Thoracic aorta (tissue), 2 donors: ENCODE measurements at regions not wholly inside any gene's neighbourhood (a gene's known extent, or its start where the extent isn't known, plus 50 kb on each side); places are given as distances from the start of the nearest gene placed in this dataset.

Source experiments
- ATAC-seq: fragments of 150-250 bp; one replicate; pipeline ENCODE4 v1.8.0; 2017; ENCODE audit warnings: low read depth; ENCODE audit not compliant: insufficient number of reproducible peaks, low FRiP score
- DNase-seq: peaks from one replicate; pipeline ENCODE4 v3.0.0-alpha.2; 2020; ENCODE audit warnings: low spot score
- H3K27ac ChIP-seq, 2 donors: fragments of 200-600 bp; sonication (generic); 1 replicate in 1 of 2; 2 replicates in 1 of 2; pipeline ENCODE4 v1.5.1; 2016; ENCODE audit warnings: mild to moderate bottlenecking in 2 of 2, moderate library complexity in 2 of 2
- H3K27me3 ChIP-seq: fragments of 200-600 bp; sonication (generic); replicated peaks from 2 replicates; pipeline ENCODE4 v1.6.0; 2016; ENCODE audit warnings: mild to moderate bottlenecking; ENCODE audit not compliant: insufficient read depth
- H3K36me3 ChIP-seq: fragments of 200-600 bp; sonication (generic); one replicate; pipeline ENCODE4 v1.5.1; 2016
- H3K4me1 ChIP-seq, 2 donors: fragments of 200-600 bp; sonication (generic); 1 replicate in 1 of 2; 2 replicates in 1 of 2; pipeline versions ENCODE4 v1.5.1 to v1.6.0; 2016; ENCODE audit warnings: low read depth in 2 of 2, mild to moderate bottlenecking in 1 of 2; ENCODE audit not compliant: control insufficient read depth in 1 of 2
- H3K4me3 ChIP-seq: fragments of 200-600 bp; sonication (generic); 2 replicates; pipeline ENCODE4 v1.5.1; 2016; ENCODE audit warnings: mild to moderate bottlenecking
- H3K9me3 ChIP-seq: fragments of 200-600 bp; sonication (generic); 2 replicates; pipeline ENCODE4 v1.5.1; 2016
- TF ChIP-seq, protein P1 (sequence below): fragments of 200-600 bp; sonication (generic); IDR thresholded peaks from one replicate; pipeline ENCODE4 v1.5.1; 2019; ENCODE audit warnings: antibody characterized with exemption

GRCh38 chr3:99357131-99357530 is 281.3 kb upstream of the COL8A1 start:
- Histone ChIP-seq H3K4me1 (no peaks in the 10 kb centered on the region), H3K36me3 (no peaks in the 10 kb centered on the region), H3K4me3 (no peak overlapping the region), H3K27ac (no peak overlapping the region), H3K9me3 (no peaks in the 10 kb centered on the region), H3K27me3 (no peaks in the 10 kb centered on the region)
- DNase-seq (no peak), ATAC-seq (no peak)
- TF ChIP-seq, protein P1, sequence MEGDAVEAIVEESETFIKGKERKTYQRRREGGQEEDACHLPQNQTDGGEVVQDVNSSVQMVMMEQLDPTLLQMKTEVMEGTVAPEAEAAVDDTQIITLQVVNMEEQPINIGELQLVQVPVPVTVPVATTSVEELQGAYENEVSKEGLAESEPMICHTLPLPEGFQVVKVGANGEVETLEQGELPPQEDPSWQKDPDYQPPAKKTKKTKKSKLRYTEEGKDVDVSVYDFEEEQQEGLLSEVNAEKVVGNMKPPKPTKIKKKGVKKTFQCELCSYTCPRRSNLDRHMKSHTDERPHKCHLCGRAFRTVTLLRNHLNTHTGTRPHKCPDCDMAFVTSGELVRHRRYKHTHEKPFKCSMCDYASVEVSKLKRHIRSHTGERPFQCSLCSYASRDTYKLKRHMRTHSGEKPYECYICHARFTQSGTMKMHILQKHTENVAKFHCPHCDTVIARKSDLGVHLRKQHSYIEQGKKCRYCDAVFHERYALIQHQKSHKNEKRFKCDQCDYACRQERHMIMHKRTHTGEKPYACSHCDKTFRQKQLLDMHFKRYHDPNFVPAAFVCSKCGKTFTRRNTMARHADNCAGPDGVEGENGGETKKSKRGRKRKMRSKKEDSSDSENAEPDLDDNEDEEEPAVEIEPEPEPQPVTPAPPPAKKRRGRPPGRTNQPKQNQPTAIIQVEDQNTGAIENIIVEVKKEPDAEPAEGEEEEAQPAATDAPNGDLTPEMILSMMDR, result no peak

DNA sequence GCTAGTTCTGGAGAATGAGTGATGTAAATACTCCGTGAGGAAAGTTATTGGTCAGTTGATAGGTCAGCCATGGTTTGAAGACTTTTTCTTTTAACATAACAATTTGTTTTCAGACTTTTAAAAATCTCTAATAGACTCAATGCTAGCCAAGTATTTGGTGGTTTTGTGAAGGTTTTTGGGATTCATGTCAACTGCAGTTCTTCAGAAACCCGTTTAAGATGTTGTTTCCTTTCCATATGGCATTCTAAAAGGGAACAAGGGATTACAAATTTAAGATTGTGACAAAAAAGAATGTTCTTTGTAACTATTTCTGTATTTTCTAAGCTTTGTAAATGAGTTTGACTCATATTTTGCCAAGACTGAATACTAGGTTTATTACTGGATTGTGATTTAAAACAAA is 281.7 kb upstream of the COL8A1 start:
- Histone ChIP-seq H3K36me3 (no peaks in the 10 kb centered on the region), H3K9me3 (no peaks in the 10 kb centered on the region), H3K27ac (no peak overlapping the region), H3K4me3 (no peak overlapping the region), H3K27me3 (no peaks in the 10 kb centered on the region), H3K4me1 (no peaks in the 10 kb centered on the region)
- TF ChIP-seq, protein P1, result no peak
- DNase-seq (no peak), ATAC-seq (no peak)

DNA sequence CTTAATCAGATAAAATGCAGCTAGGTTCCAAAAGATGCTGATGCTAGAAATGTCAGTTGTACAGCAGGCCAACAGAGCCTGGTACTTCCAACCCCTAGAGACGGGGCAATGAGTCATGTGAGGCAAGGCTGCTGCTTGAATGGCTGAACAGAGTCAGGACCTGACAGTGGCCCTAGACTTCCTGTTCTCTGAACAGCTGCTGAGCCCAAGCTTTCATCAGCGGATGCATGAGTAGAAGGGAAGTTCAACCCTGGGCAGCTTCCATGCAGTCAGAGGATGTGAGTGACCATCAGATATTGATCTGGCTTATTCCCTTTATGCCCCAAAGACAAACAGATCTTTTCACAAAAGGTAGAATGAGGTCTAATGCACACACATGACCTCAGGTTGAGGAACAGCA is 282.9 kb upstream of the COL8A1 start:
- Histone ChIP-seq H3K4me3 (no peak overlapping the region), H3K36me3 (no peaks in the 10 kb centered on the region), H3K9me3 (no peaks in the 10 kb centered on the region), H3K4me1 (no peaks in the 10 kb centered on the region), H3K27ac (no peak overlapping the region), H3K27me3 (no peaks in the 10 kb centered on the region)
- ATAC-seq (no peak), DNase-seq (no peak)
- TF ChIP-seq, protein P1, result no peak

DNA sequence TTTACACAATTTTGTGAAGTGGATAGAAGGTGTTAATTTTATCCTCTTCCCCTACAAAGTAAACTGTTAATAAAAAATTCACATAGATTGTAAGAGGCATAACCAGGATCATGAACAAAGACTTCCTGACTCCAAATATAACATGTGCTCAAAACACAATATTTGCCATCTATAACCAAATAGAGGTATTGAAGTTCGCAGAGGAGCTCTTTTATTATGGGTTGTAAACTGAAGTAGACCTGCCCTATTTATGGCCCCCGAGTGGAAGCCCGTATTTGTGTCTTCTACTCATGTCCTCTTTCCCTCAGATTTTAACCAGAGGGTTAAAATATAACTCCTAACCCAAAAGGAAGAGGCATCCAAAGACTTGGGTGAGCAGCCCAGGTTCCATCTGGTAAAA is 285.6 kb upstream of the COL8A1 start:
- no peak overlapping the region for H3K4me3 ChIP-seq
- no peaks in the 10 kb centered on the region for H3K4me1 ChIP-seq
- H3K27me3 ChIP-seq, result no peaks in the 10 kb centered on the region
- H3K9me3 ChIP-seq, result no peaks in the 10 kb centered on the region
- DNase-seq (no peak), ATAC-seq (no peak)
- H3K27ac ChIP-seq, result no peak overlapping the region
- TF ChIP-seq, protein P1, result no peak
- H3K36me3 ChIP-seq, result no peaks in the 10 kb centered on the region

GRCh38 chr3:99351122-99351521 is 287.3 kb upstream of the COL8A1 start:
- TF ChIP-seq, protein P1, result no peak
- no peak overlapping the region for H3K27ac ChIP-seq
- no peaks in the 10 kb centered on the region for H3K9me3 ChIP-seq
- H3K27me3 ChIP-seq, result no peaks in the 10 kb centered on the region
- no peaks in the 10 kb centered on the region for H3K36me3 ChIP-seq
- H3K4me3 ChIP-seq, result no peak overlapping the region
- no peaks in the 10 kb centered on the region for H3K4me1 ChIP-seq
- ATAC-seq, result no peak
- DNase-seq, result no peak
